Breast epithelium (tissue), 3 donors: ENCODE measurements at regions not wholly inside any gene's neighbourhood (a gene's known extent, or its start where the extent isn't known, plus 50 kb on each side); places are given as distances from the start of the nearest gene placed in this dataset.

Experiments
- POLR2A ChIP-seq: fragments of 450-650 bp; IDR thresholded peaks from one replicate; pipeline ENCODE4 v1.6.1; 2016; ENCODE audit warnings: antibody characterized with exemption, mild to moderate bottlenecking, moderate library complexity
- TF ChIP-seq, protein P1 (sequence below), 3 donors: fragments of 450-650 bp; IDR thresholded peaks; one replicate each; pipeline ENCODE4 v1.5.1; 2016 to 2017; ENCODE audit warnings: antibody characterized with exemption in 3 of 3, mild to moderate bottlenecking in 3 of 3, moderate library complexity in 3 of 3

DNA sequence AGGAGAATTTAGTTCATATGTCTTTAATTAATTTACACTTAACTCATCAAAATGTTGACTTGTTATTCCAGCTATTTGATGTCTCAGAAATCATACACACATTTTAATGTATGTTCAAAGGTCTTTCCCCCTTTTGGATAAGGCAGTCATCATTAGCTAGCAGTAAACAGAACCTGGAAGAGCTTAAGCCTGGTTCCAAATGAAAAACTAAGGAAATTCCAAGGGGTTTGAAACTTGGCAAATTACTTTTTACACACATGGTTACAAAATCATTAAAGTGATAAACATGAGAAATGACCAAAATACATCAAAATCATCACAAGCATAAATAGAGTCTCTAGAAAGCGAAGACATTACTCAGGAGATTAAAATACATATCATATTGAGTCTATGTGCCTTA, 359.8 kb upstream of the ZNF608 start:
- TF ChIP-seq POLR2A: no peak
- TF ChIP-seq, protein P1, sequence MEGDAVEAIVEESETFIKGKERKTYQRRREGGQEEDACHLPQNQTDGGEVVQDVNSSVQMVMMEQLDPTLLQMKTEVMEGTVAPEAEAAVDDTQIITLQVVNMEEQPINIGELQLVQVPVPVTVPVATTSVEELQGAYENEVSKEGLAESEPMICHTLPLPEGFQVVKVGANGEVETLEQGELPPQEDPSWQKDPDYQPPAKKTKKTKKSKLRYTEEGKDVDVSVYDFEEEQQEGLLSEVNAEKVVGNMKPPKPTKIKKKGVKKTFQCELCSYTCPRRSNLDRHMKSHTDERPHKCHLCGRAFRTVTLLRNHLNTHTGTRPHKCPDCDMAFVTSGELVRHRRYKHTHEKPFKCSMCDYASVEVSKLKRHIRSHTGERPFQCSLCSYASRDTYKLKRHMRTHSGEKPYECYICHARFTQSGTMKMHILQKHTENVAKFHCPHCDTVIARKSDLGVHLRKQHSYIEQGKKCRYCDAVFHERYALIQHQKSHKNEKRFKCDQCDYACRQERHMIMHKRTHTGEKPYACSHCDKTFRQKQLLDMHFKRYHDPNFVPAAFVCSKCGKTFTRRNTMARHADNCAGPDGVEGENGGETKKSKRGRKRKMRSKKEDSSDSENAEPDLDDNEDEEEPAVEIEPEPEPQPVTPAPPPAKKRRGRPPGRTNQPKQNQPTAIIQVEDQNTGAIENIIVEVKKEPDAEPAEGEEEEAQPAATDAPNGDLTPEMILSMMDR (IDR thresholded peaks at IDR 0.05): no peak
